Pons (tissue), 1 donor: ENCODE measurements at regions not wholly inside any gene's neighbourhood (a gene's known extent, or its start where the extent isn't known, plus 50 kb on each side); places are given as distances from the start of the nearest gene placed in this dataset.
"Not testable (repeated sequence)": the region's sequence is repeated elsewhere in the genome, so short reads cannot be mapped to it uniquely, and the experiment has no call there.

Experiments
- DNase-seq: peaks from one replicate; pipeline ENCODE4 v3.0.0-alpha.2; 2016; ENCODE audit warnings: low spot score

GRCh38 chr3:198096015-198096414 is 136.0 kb downstream of the LMLN start:
- no peak for DNase-seq

GRCh38 chr3:198097048-198097447 is 137.0 kb downstream of the LMLN start:
- DNase-seq = no peak

- DNase-seq = not testable (repeated sequence)
These were observed 138.7 kb downstream of the LMLN start for GRCh38 chr3:198098661-198099081.

- not testable (repeated sequence) for DNase-seq
These were observed 143.1 kb downstream of the LMLN start for GRCh38 chr3:198103070-198103469.

GRCh38 chr3:198106265-198106664 is 146.2 kb downstream of the LMLN start:
- DNase-seq = no peak

GRCh38 chr3:198107840-198108734 is 148.1 kb downstream of the LMLN start:
- DNase-seq = no peak

GRCh38 chr3:198109883-198110282 is 149.9 kb downstream of the LMLN start:
- no peak for DNase-seq

GRCh38 chr3:198112031-198112430 is 152.0 kb downstream of the LMLN start:
- DNase-seq = no peak

- DNase-seq = no peak
These were observed 153.4 kb downstream of the LMLN start for GRCh38 chr3:198113206-198114053.

GRCh38 chr3:198114516-198114915 is 154.5 kb downstream of the LMLN start:
- not testable (repeated sequence) for DNase-seq

GRCh38 chr3:198122184-198122583 is 162.2 kb downstream of the LMLN start:
- not testable (repeated sequence) for DNase-seq

GRCh38 chr3:198137038-198137835 is 177.2 kb downstream of the LMLN start:
- DNase-seq = not testable (repeated sequence)

GRCh38 chr3:198138205-198138604 is 178.2 kb downstream of the LMLN start:
- DNase-seq = not testable (repeated sequence)

GRCh38 chr3:198139037-198139436 is 179.0 kb downstream of the LMLN start:
- not testable (repeated sequence) for DNase-seq

GRCh38 chr3:198139513-198140167 is 179.6 kb downstream of the LMLN start:
- DNase-seq = not testable (repeated sequence)

GRCh38 chr3:198143300-198144137 is 183.5 kb downstream of the LMLN start:
- DNase-seq = not testable (repeated sequence)

- not testable (repeated sequence) for DNase-seq
These were observed 185.3 kb downstream of the LMLN start for GRCh38 chr3:198145231-198145784.

GRCh38 chr3:198146070-198146469 is 186.1 kb downstream of the LMLN start:
- DNase-seq = not testable (repeated sequence)

GRCh38 chr3:198146559-198147164 is 186.6 kb downstream of the LMLN start:
- DNase-seq = not testable (repeated sequence)

GRCh38 chr3:198147213-198147612 is 187.2 kb downstream of the LMLN start:
- DNase-seq = not testable (repeated sequence)
